Liver (tissue), 8 donors: ENCODE measurements at regions not wholly inside any gene's neighbourhood (a gene's known extent, or its start where the extent isn't known, plus 50 kb on each side); places are given as distances from the start of the nearest gene placed in this dataset.

Source experiments
- DNase-seq: peaks from one replicate; pipeline ENCODE4 v3.0.0-alpha.2; 2017; ENCODE audit warnings: low spot score
- H3K27ac ChIP-seq, 2 donors: one replicate each; pipeline ENCODE4 v1.7.0; 2013; ENCODE audit warnings: inconsistent platforms in 2 of 2, low read length in 2 of 2, control low read depth in 1 of 2, low read depth in 1 of 2, mild to moderate bottlenecking in 1 of 2
- H3K27me3 ChIP-seq, 4 donors: one replicate each; pipeline versions ENCODE4 v1.6.1 to v1.7.0; 2013; ENCODE audit warnings: low read length in 3 of 4, inconsistent platforms in 1 of 4, mild to moderate bottlenecking in 1 of 4, moderate library complexity in 1 of 4; ENCODE audit not compliant: control insufficient read depth in 4 of 4, insufficient read depth in 4 of 4
- H3K36me3 ChIP-seq, 4 donors: one replicate each; pipeline versions ENCODE4 v1.6.1 to v1.7.0; 2013; ENCODE audit warnings: low read length in 3 of 4, mild to moderate bottlenecking in 3 of 4, low read depth in 1 of 4, moderate library complexity in 1 of 4; ENCODE audit not compliant: control insufficient read depth in 4 of 4, insufficient read depth in 3 of 4
- H3K4me1 ChIP-seq, 4 donors: one replicate each; pipeline versions ENCODE4 v1.6.1 to v1.7.0; 2013; ENCODE audit warnings: low read length in 3 of 4, mild to moderate bottlenecking in 3 of 4, moderate library complexity in 1 of 4; ENCODE audit not compliant: control insufficient read depth in 4 of 4, insufficient read depth in 4 of 4
- H3K4me3 ChIP-seq, 3 donors: one replicate each; pipeline versions ENCODE4 v1.6.1 to v1.7.0; 2013; ENCODE audit warnings: low read length in 3 of 3, control low read depth in 1 of 3, low read depth in 1 of 3, mild to moderate bottlenecking in 1 of 3
- H3K9ac ChIP-seq, 2 donors: one replicate each; pipeline ENCODE4 v1.7.0; 2013; ENCODE audit warnings: low read length in 2 of 2, mild to moderate bottlenecking in 2 of 2, moderate library complexity in 2 of 2, control low read depth in 1 of 2, low read depth in 1 of 2
- H3K9me3 ChIP-seq, 4 donors: one replicate each; pipeline versions ENCODE4 v1.6.1 to v1.7.0; 2013; ENCODE audit warnings: low read length in 3 of 4; ENCODE audit not compliant: control insufficient read depth in 4 of 4
- ATF3 ChIP-seq: IDR thresholded peaks from 2 replicates; pipeline ENCODE4 v1.6.1; 2016; ENCODE audit warnings: antibody characterized with exemption
- CTCF ChIP-seq: fragments of 150-350 bp; IDR thresholded peaks from 2 replicates; pipeline ENCODE4 v1.5.1; 2017; ENCODE audit warnings: improper control_type of control experiment, low read depth, low read length; ENCODE audit not compliant: missing input control
- EGR1 ChIP-seq, 2 donors: IDR thresholded peaks; 2 replicates each; pipeline ENCODE4 v1.6.1; 2016 to 2018; ENCODE audit warnings: antibody characterized with exemption in 2 of 2, low read depth in 2 of 2
- FOXA1 ChIP-seq: IDR thresholded peaks from 2 replicates; pipeline ENCODE4 v1.6.1; 2016; ENCODE audit warnings: antibody characterized with exemption
- FOXA2 ChIP-seq: IDR thresholded peaks from 2 replicates; pipeline ENCODE4 v1.6.1; 2016; ENCODE audit warnings: antibody characterized with exemption
- GABPA ChIP-seq, 2 donors: IDR thresholded peaks in 1 of 2; conservative IDR thresholded peaks in 1 of 2; 2 replicates each; pipeline ENCODE4 v1.6.1; 2016; ENCODE audit warnings: antibody characterized with exemption in 2 of 2, mild to moderate bottlenecking in 1 of 2, moderate library complexity in 1 of 2
- HNF4A ChIP-seq, 2 donors: conservative IDR thresholded peaks; 2 replicates each; pipeline ENCODE4 v1.6.1; 2016; ENCODE audit warnings: antibody characterized with exemption in 2 of 2, mild to moderate bottlenecking in 2 of 2
- HNF4G ChIP-seq: IDR thresholded peaks from 2 replicates; pipeline ENCODE4 v1.6.1; 2016; ENCODE audit warnings: antibody characterized with exemption
- JUND ChIP-seq, 2 donors: IDR thresholded peaks; 2 replicates each; pipeline ENCODE4 v1.6.1; 2016; ENCODE audit warnings: antibody characterized with exemption in 2 of 2
- MAX ChIP-seq: IDR thresholded peaks from 2 replicates; pipeline ENCODE4 v1.6.1; 2016; ENCODE audit warnings: antibody characterized with exemption
- NR2F2 ChIP-seq: IDR thresholded peaks from 2 replicates; pipeline ENCODE4 v1.6.1; 2016; ENCODE audit warnings: antibody characterized with exemption
- RAD21 ChIP-seq, 2 donors: IDR thresholded peaks; 2 replicates each; pipeline ENCODE4 v1.6.1; 2016; ENCODE audit warnings: antibody characterized with exemption in 2 of 2, mild to moderate bottlenecking in 2 of 2
- REST ChIP-seq: IDR thresholded peaks from 2 replicates; pipeline ENCODE4 v1.6.1; 2016; ENCODE audit warnings: antibody characterized with exemption, mild to moderate bottlenecking
- RXRA ChIP-seq, 2 donors: IDR thresholded peaks; 2 replicates each; pipeline ENCODE4 v1.6.1; 2017 to 2018; ENCODE audit warnings: antibody characterized with exemption in 2 of 2, mild to moderate bottlenecking in 1 of 2
- SP1 ChIP-seq: IDR thresholded peaks from 2 replicates; pipeline ENCODE4 v1.6.1; 2018; ENCODE audit warnings: antibody characterized with exemption, mild to moderate bottlenecking
- TAF1 ChIP-seq: conservative IDR thresholded peaks from 2 replicates; pipeline ENCODE4 v1.6.1; 2016; ENCODE audit warnings: antibody characterized with exemption, mild to moderate bottlenecking
- YY1 ChIP-seq: IDR thresholded peaks from 2 replicates; pipeline ENCODE4 v1.6.1; 2016; ENCODE audit warnings: antibody characterized with exemption, mild to moderate bottlenecking
- ZBTB33 ChIP-seq: IDR thresholded peaks from 2 replicates; pipeline ENCODE4 v1.6.1; 2016; ENCODE audit warnings: antibody characterized with exemption
- WGBS: extraction: QIAGEN DNeasy Blood & Tissue Kit; methylation state at CpG from one replicate; pipeline ENCODE4 v1.1.7; 2013; 5-methylcytosine and 5-hydroxymethylcytosine counted together
- donor health status: healthy.
- donor health status: healthy.
- donor health status: healthy.
- donor health status: healthy.
- donor health status: healthy.

- Histone ChIP-seq H3K4me3 (no peak overlapping the region), H3K27ac (no peak overlapping the region), H3K9me3 (no peaks in the 10 kb centered on the region), H3K27me3 (no peaks in the 10 kb centered on the region), H3K36me3 (no peaks in the 10 kb centered on the region), H3K4me1 (peaks cover 3 to 17% (median 16%) of the 10 kb centered on the region in 4 donors), H3K9ac (no peak overlapping the region)
- TF ChIP-seq ZBTB33 = no peak
- peak; percentile 20 for TF ChIP-seq NR2F2
- peak; percentile 17 to 42 for TF ChIP-seq HNF4A (conservative IDR thresholded peaks at IDR 0.05)
- TF ChIP-seq MAX = no peak
- no peak for TF ChIP-seq GABPA (IDR thresholded peaks at IDR 0.05 in 1 of 2, conservative IDR thresholded peaks at IDR 0.05 in 1 of 2)
- TF ChIP-seq HNF4G = no peak
- DNase-seq = no peak
- 69% methylated on average over 4 of the region's 4 CpGs for WGBS
Measured at GRCh38 chr1:193552274-193552673, 365.9 kb upstream of the B3GALT2 start.

- DNase-seq = no peak
Measured at GRCh38 chr1:193549081-193549480, 362.7 kb upstream of the B3GALT2 start.

More at GRCh38 chr1:193549081-193549480, 362.7 kb upstream of the B3GALT2 start:
- no peaks in the 10 kb centered on the region for H3K9me3 ChIP-seq
- H3K36me3 ChIP-seq = no peaks in the 10 kb centered on the region
- H3K27me3 ChIP-seq = no peaks in the 10 kb centered on the region
- no peak overlapping the region for H3K9ac ChIP-seq
- H3K27ac ChIP-seq = peak overlapping the region; percentile 1 to 48
- H3K4me1 ChIP-seq = peaks cover 4 to 29% (median 28%) of the 10 kb centered on the region in 4 donors
- TF ChIP-seq NR2F2 (no peak), RXRA (IDR thresholded peaks at IDR 0.05) (peak; percentile 24 to 37), MAX (no peak), FOXA1 (no peak), HNF4A (conservative IDR thresholded peaks at IDR 0.05) (peak; percentile 81 to 87), ZBTB33 (no peak), HNF4G (peak; percentile 66), FOXA2 (peak; percentile 50), CTCF (no peak), ATF3 (no peak), JUND (IDR thresholded peaks at IDR 0.05) (peak; percentile 24 to 29), SP1 (peak; percentile 55), GABPA (IDR thresholded peaks at IDR 0.05 in 1 of 2, conservative IDR thresholded peaks at IDR 0.05 in 1 of 2) (no peak), RAD21 (IDR thresholded peaks at IDR 0.05) (peak in 1 of 2 donors; percentile 43), REST (no peak), TAF1 (no peak), EGR1 (IDR thresholded peaks at IDR 0.05; ENCODE audit: low read depth in 2 of 2) (no peak), YY1 (no peak)
- WGBS = 30% methylated on average over 1 of the region's 1 CpG
- H3K4me3 ChIP-seq = no peak overlapping the region
